ENCODE measurements at regions not wholly inside any gene's neighbourhood (a gene's known extent, or its start where the extent isn't known, plus 50 kb on each side); places are given as distances from the start of the nearest gene placed in this dataset.

DNA sequence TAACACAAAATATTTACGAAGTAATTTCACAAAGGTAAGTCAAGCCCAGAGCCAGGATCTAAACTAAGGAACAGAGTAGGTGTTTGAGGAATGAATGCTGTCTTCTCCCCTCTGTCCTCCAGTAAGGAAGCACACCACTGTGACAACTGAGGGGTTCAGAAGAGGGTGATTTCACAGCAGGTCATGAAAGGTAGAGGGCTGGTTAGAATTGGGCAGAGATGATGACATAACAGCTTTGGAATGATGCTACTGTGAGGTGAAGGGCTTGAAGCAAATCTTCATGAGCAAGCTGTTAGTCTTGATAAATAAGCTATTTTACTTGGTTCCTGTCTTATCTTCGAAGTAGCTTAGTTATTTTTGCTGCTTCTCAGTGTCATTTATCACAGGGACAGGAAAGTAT lies 498.6 kb downstream of the FGF9 start:
- H3K9me1 ChIP-seq (ENCODE audit: insufficient read depth, low read length): peaks cover 7% of the 10 kb centered on the region
- no peaks in the 10 kb centered on the region for H3K9me3 ChIP-seq (ENCODE audit: control insufficient read depth, insufficient read depth, low read length)
- H2AK9ac ChIP-seq (replicated peaks; ENCODE audit: low read depth, low read length, poor library complexity): no peak overlapping the region
- ATAC-seq (ENCODE audit: low read depth) (no peak), DNase-seq (no peak)
- no peak overlapping the region for H4K8ac ChIP-seq (ENCODE audit: low read depth in 2 of 2, low read length in 2 of 2)
- H2BK15ac ChIP-seq (ENCODE audit: low read depth, low read length): peak overlapping the region; percentile 55; the same call in 2 of the 3 replicates
- H4K20me1 ChIP-seq (ENCODE audit: insufficient read depth, low read length): no peaks in the 10 kb centered on the region
- no TSS peak for BruUV-seq (replicated peaks)
- H3K14ac ChIP-seq (replicated peaks; ENCODE audit: low read depth, low read length): no peak overlapping the region
- no peak overlapping the region for H3K4me3 ChIP-seq (ENCODE audit: insufficient read depth, low read depth, low read length)
- ChIA-PET CTCF (no interaction called here), POLR2A (ENCODE audit: unreplicated experiment) (no interaction called here)
- H3K27ac ChIP-seq (ENCODE audit: insufficient read depth, low read length): no peak overlapping the region
- H3K4me1 ChIP-seq (ENCODE audit: control insufficient read depth, insufficient read depth, low read length): peaks cover 5% of the 10 kb centered on the region
- H3K56ac ChIP-seq (ENCODE audit: extremely low read depth, insufficient read depth, low read length): no peak overlapping the region
- no peak overlapping the region for H3K23ac ChIP-seq (ENCODE audit: low read depth, low read length)
- H3K36me3 ChIP-seq (ENCODE audit: control insufficient read depth, insufficient read depth, low read length): no peaks in the 10 kb centered on the region
- H3K9ac ChIP-seq (ENCODE audit: low read depth, low read length): no peak overlapping the region
- no peak overlapping the region for H3K4ac ChIP-seq (ENCODE audit: low read depth, low read length)
- intact Hi-C loops (cut with micrococcal nuclease) (no loop called here), in situ Hi-C loops (cut with MboI; ENCODE audit: low sequenced_read_pairs) (no loop called here), dilution Hi-C loops (cut with HindIII; ENCODE audit: low sequenced_read_pairs, unreplicated experiment) (no loop called here)
- H2BK120ac ChIP-seq (ENCODE audit: low read depth, low read length): no peak overlapping the region; the same call in 1 of the 2 replicates
- H3K27me3 ChIP-seq (ENCODE audit: control insufficient read depth, insufficient read depth, low read length): no peaks in the 10 kb centered on the region
- TF ChIP-seq CEBPB (IDR thresholded peaks at IDR 0.05; ENCODE audit: low read depth, low read length) (no peak), RFX5 (IDR thresholded peaks at IDR 0.05; ENCODE audit: low read depth, low read length) (no peak), RAD21 (IDR thresholded peaks at IDR 0.05; ENCODE audit: low read length) (no peak), RCOR1 (IDR thresholded peaks at IDR 0.05; ENCODE audit: insufficient replicate concordance, low read length) (no peak)
- no peaks in the 10 kb centered on the region for H3K79me1 ChIP-seq (ENCODE audit: low read depth in 1 of 2, low read length in 2 of 2)
- H2BK5ac ChIP-seq (ENCODE audit: low read depth, low read length, poor library complexity, severe bottlenecking): no peak overlapping the region
- peak overlapping the region; percentile 3; the same call in 1 of the 2 replicates for H3K18ac ChIP-seq (ENCODE audit: low read depth, low read length)
- no peak overlapping the region for H4K5ac ChIP-seq (ENCODE audit: low read depth, low read length)
- no peak overlapping the region for H3K4me2 ChIP-seq (ENCODE audit: low read depth, low read length)
- peak overlapping the region; percentile 76 for H2BK20ac ChIP-seq (ENCODE audit: low read depth, low read length)
- H4K91ac ChIP-seq (ENCODE audit: insufficient read depth, low read depth, low read length): no peak overlapping the region
- WGBS, 2 experiments (ENCODE audit: extremely low coverage in 2 of 2, insufficient read length in 1 of 2): no CpG with 5 or more reads among the region's 2 CpGs
- 0 out of 2 replicates have a peak overlapping the region, but pooled peaks have one; percentile 20 for H2AK5ac ChIP-seq (ENCODE audit: low read depth, low read length)
- no peak overlapping the region for H2AFZ ChIP-seq (replicated peaks; ENCODE audit: low read length, poor library complexity)
